ENCODE measurements at regions not wholly inside any gene's neighbourhood (a gene's known extent, or its start where the extent isn't known, plus 50 kb on each side); places are given as distances from the start of the nearest gene placed in this dataset.

GRCh38 chr16:80309178-80309577 lies 231.6 kb upstream of the DYNLRB2 start:
- no peak for DNase-seq (ENCODE audit: extremely low read depth in 1 of 2, low read depth in 1 of 2)

GRCh38 chr16:80305410-80305809 lies 235.4 kb upstream of the DYNLRB2 start:
- DNase-seq (ENCODE audit: extremely low read depth in 1 of 2, low read depth in 1 of 2), result no peak

GRCh38 chr16:80303691-80304090 lies 237.1 kb upstream of the DYNLRB2 start:
- no peak for DNase-seq (ENCODE audit: extremely low read depth in 1 of 2, low read depth in 1 of 2)

- no peak for DNase-seq (ENCODE audit: extremely low read depth in 1 of 2, low read depth in 1 of 2)
Measured at GRCh38 chr16:80300876-80301275, 239.9 kb upstream of the DYNLRB2 start.

- DNase-seq (ENCODE audit: extremely low read depth in 1 of 2, low read depth in 1 of 2), result no peak
Measured at GRCh38 chr16:80300456-80300855, 240.3 kb upstream of the DYNLRB2 start.

GRCh38 chr16:80299416-80299815 lies 241.4 kb upstream of the DYNLRB2 start:
- no peak for DNase-seq (ENCODE audit: extremely low read depth in 1 of 2, low read depth in 1 of 2)

GRCh38 chr16:80298676-80299075 lies 242.1 kb upstream of the DYNLRB2 start:
- DNase-seq (ENCODE audit: extremely low read depth in 1 of 2, low read depth in 1 of 2), result no peak

- no peak for DNase-seq (ENCODE audit: extremely low read depth in 1 of 2, low read depth in 1 of 2)
Measured at GRCh38 chr16:80296034-80296433, 244.8 kb upstream of the DYNLRB2 start.

- DNase-seq (ENCODE audit: extremely low read depth in 1 of 2, low read depth in 1 of 2), result no peak
Measured at GRCh38 chr16:80294172-80294571, 246.6 kb upstream of the DYNLRB2 start.

- no peak for DNase-seq (ENCODE audit: extremely low read depth in 1 of 2, low read depth in 1 of 2)
Measured at GRCh38 chr16:80288616-80289015, 252.2 kb upstream of the DYNLRB2 start.

GRCh38 chr16:80287674-80288073 lies 253.1 kb upstream of the DYNLRB2 start:
- DNase-seq (ENCODE audit: extremely low read depth in 1 of 2, low read depth in 1 of 2), result no peak

- DNase-seq (ENCODE audit: extremely low read depth in 1 of 2, low read depth in 1 of 2), result no peak
Measured at GRCh38 chr16:80285104-80285503, 255.7 kb upstream of the DYNLRB2 start.

- no peak for DNase-seq (ENCODE audit: extremely low read depth in 1 of 2, low read depth in 1 of 2)
Measured at GRCh38 chr16:80283466-80284392, 257.1 kb upstream of the DYNLRB2 start.

GRCh38 chr16:80280557-80280956 lies 260.2 kb upstream of the DYNLRB2 start:
- no peak for DNase-seq (ENCODE audit: extremely low read depth in 1 of 2, low read depth in 1 of 2)

GRCh38 chr16:80279656-80280055 lies 261.1 kb upstream of the DYNLRB2 start:
- no peak for DNase-seq (ENCODE audit: extremely low read depth in 1 of 2, low read depth in 1 of 2)

GRCh38 chr16:80277182-80277581 lies 263.6 kb upstream of the DYNLRB2 start:
- no peak for DNase-seq (ENCODE audit: extremely low read depth in 1 of 2, low read depth in 1 of 2)

- no peak for DNase-seq (ENCODE audit: extremely low read depth in 1 of 2, low read depth in 1 of 2)
Measured at GRCh38 chr16:80274576-80275191, 266.1 kb upstream of the DYNLRB2 start.

- DNase-seq (ENCODE audit: extremely low read depth in 1 of 2, low read depth in 1 of 2), result no peak
Measured at GRCh38 chr16:80273635-80274538, 266.9 kb upstream of the DYNLRB2 start.

- no peak for DNase-seq (ENCODE audit: extremely low read depth in 1 of 2, low read depth in 1 of 2)
Measured at GRCh38 chr16:80265624-80266306, 275.0 kb upstream of the DYNLRB2 start.

GRCh38 chr16:80263848-80264694 lies 276.7 kb upstream of the DYNLRB2 start:
- DNase-seq (ENCODE audit: extremely low read depth in 1 of 2, low read depth in 1 of 2), result no peak

All from stimulated activated CD8-positive, alpha-beta memory T cell treated with anti-CD3 and anti-CD28 coated beads, Interleukin-7, amount 100 ng/mL, for 48 hours (primary cell).